ENCODE measurements at regions not wholly inside any gene's neighbourhood (a gene's known extent, or its start where the extent isn't known, plus 50 kb on each side); places are given as distances from the start of the nearest gene placed in this dataset.

- H3K4me1 Mint-ChIP-seq, result peaks cover 5% of the 10 kb centered on the region
- H3K36me3 ChIP-seq (ENCODE audit: control insufficient read depth, insufficient read depth, low read length), result no peaks in the 10 kb centered on the region
- H3K27ac ChIP-seq (ENCODE audit: low read depth, low read length), result no peak overlapping the region
- H3K36me3 Mint-ChIP-seq (ENCODE audit: low read depth), result no peaks in the 10 kb centered on the region
- peaks cover 3% of the 10 kb centered on the region for H3K4me1 ChIP-seq (ENCODE audit: control insufficient read depth, insufficient read depth, low read length)
- no peaks in the 10 kb centered on the region for H3K27me3 ChIP-seq (ENCODE audit: control insufficient read depth, insufficient read depth, low read length, poor library complexity, severe bottlenecking)
- no peak for DNase-seq
- H3K9ac ChIP-seq (ENCODE audit: extremely low read depth, low read length, poor library complexity, severe bottlenecking), result no peak overlapping the region
- no peaks in the 10 kb centered on the region for H3K9me3 Mint-ChIP-seq
- H3K4me3 Mint-ChIP-seq, result no peak overlapping the region
- 85 to 92% methylated on average over 2 to 5 of the region's 5 CpGs for WGBS, 2 experiments (ENCODE audit: insufficient coverage in 1 of 2, insufficient read length in 1 of 2)
- H3K27ac Mint-ChIP-seq, result no peak overlapping the region
- H3K4me3 ChIP-seq (ENCODE audit: low read length), result no peak overlapping the region
- no peaks in the 10 kb centered on the region for H3K27me3 Mint-ChIP-seq (ENCODE audit: insufficient read depth)
- TF ChIP-seq CTCF (conservative IDR thresholded peaks at IDR 0.05), result no peak
- H3K9me3 ChIP-seq (ENCODE audit: control insufficient read depth, low read length), result no peaks in the 10 kb centered on the region
Observed at GRCh38 chr14:86943391-86944365, 1049.3 kb downstream of the GALC start.

- H3K9ac ChIP-seq (ENCODE audit: extremely low read depth, low read length, poor library complexity, severe bottlenecking), result no peak overlapping the region
- Mint-ChIP-seq H3K9me3 (no peaks in the 10 kb centered on the region), H3K27ac (no peak overlapping the region), H3K36me3 (ENCODE audit: low read depth) (no peaks in the 10 kb centered on the region), H3K4me3 (no peak overlapping the region), H3K4me1 (peaks cover 5% of the 10 kb centered on the region), H3K27me3 (ENCODE audit: insufficient read depth) (no peaks in the 10 kb centered on the region)
- TF ChIP-seq CTCF (conservative IDR thresholded peaks at IDR 0.05), result no peak
- DNase-seq, result no peak
- H3K27me3 ChIP-seq (ENCODE audit: control insufficient read depth, insufficient read depth, low read length, poor library complexity, severe bottlenecking), result no peaks in the 10 kb centered on the region
- H3K27ac ChIP-seq (ENCODE audit: low read depth, low read length), result no peak overlapping the region
- no peak overlapping the region for H3K4me3 ChIP-seq (ENCODE audit: low read length)
- peaks cover 3% of the 10 kb centered on the region for H3K4me1 ChIP-seq (ENCODE audit: control insufficient read depth, insufficient read depth, low read length)
- no peaks in the 10 kb centered on the region for H3K36me3 ChIP-seq (ENCODE audit: control insufficient read depth, insufficient read depth, low read length)
- no peaks in the 10 kb centered on the region for H3K9me3 ChIP-seq (ENCODE audit: control insufficient read depth, low read length)
- 90 to 100% methylated on average over 3 to 4 of the region's 4 CpGs for WGBS, 2 experiments (ENCODE audit: insufficient coverage in 1 of 2, insufficient read length in 1 of 2)
Observed at GRCh38 chr14:86942936-86943335, 1050.0 kb downstream of the GALC start.

- DNase-seq, result no peak
- no peak overlapping the region for H3K27ac Mint-ChIP-seq
- WGBS, 2 experiments (ENCODE audit: insufficient coverage in 1 of 2, insufficient read length in 1 of 2), result 73 to 94% methylated on average over 2 of the region's 2 CpGs
- Histone ChIP-seq H3K27ac (ENCODE audit: low read depth, low read length) (no peak overlapping the region), H3K4me3 (ENCODE audit: low read length) (no peak overlapping the region), H3K4me1 (ENCODE audit: control insufficient read depth, insufficient read depth, low read length) (peaks cover 3% of the 10 kb centered on the region), H3K9me3 (ENCODE audit: control insufficient read depth, low read length) (no peaks in the 10 kb centered on the region), H3K27me3 (ENCODE audit: control insufficient read depth, insufficient read depth, low read length, poor library complexity, severe bottlenecking) (no peaks in the 10 kb centered on the region), H3K36me3 (ENCODE audit: control insufficient read depth, insufficient read depth, low read length) (no peaks in the 10 kb centered on the region), H3K9ac (ENCODE audit: extremely low read depth, low read length, poor library complexity, severe bottlenecking) (no peak overlapping the region)
- TF ChIP-seq CTCF (conservative IDR thresholded peaks at IDR 0.05), result no peak
- H3K36me3 Mint-ChIP-seq (ENCODE audit: low read depth), result no peaks in the 10 kb centered on the region
- H3K4me3 Mint-ChIP-seq, result no peak overlapping the region
- H3K9me3 Mint-ChIP-seq, result no peaks in the 10 kb centered on the region
- H3K4me1 Mint-ChIP-seq, result peaks cover 5% of the 10 kb centered on the region
- no peaks in the 10 kb centered on the region for H3K27me3 Mint-ChIP-seq (ENCODE audit: insufficient read depth)
Observed at GRCh38 chr14:86940106-86940505, 1052.9 kb downstream of the GALC start.

Data from endodermal cell (in vitro differentiated cells).